Stimulated activated CD4-positive, alpha-beta T cell treated with anti-CD3 and anti-CD28 coated beads, Interleukin-4, amount 100 ng/mL, for 1 hour (primary cell): ENCODE measurements at regions not wholly inside any gene's neighbourhood (a gene's known extent, or its start where the extent isn't known, plus 50 kb on each side); places are given as distances from the start of the nearest gene placed in this dataset.

Source experiments
- DNase-seq: peaks from one replicate; pipeline ENCODE4 v3.0.0-alpha.2; 2020

DNA sequence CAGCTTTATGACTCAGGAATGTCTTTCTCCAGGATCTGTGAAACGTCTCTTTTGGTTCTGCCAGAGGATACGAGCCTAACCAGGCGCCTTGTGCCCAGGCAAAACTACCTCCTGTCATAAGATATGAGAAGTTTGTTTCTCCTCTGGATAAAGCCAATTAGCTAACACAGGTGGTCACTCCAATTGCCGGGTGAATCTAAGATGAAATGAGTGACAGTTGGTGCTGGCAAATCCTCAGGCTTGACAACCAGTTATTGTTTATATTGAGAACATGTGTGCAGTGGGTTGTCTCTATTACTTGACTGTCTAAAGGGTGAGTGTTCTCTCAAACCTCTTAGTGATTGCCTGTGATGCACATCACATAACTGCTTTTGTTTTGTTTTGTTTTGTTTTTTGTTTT lies 449.1 kb downstream of the XPNPEP1 start:
- DNase-seq = no peak

DNA sequence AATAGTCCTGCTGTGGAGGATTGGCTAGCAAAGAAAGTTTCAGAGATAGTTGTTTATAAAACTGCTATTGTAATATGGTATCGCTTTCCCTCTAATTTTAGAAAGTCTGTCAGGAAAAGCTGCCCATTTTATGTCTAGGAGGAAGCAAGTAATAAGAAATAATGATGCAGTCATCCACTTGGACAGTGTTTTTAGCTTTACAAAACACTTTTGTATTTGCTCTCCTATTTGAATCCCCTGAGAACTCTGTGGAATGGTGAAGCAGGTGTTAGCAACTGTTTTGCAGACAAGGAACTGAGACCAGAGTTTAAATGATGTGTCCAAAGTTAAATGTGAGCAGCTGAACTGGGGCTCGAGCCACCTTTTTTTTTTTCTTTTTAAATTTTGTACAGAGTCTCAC lies 455.8 kb downstream of the XPNPEP1 start:
- DNase-seq = no peak

DNA sequence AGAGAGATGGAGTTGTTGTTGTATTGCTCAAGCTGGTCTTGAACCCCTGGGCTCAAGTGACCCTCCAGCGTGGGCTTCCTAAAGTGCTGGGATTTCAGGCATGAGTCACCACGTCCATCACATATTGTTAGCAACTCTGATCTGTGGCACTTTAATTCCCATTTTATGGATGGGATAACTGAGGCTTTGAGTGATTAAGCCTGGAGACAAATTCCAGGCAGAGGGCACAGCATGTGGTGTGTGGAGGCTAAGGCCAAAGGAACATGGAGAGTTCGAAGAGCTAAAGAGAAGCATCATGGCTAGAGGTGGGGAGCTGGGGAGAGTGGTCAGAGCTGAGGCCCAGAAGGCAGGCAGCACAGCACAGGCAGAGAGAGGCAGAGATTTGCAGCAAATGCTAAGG lies 458.4 kb downstream of the XPNPEP1 start:
- DNase-seq = no peak

- DNase-seq = no peak
Observed at GRCh38 chr10:109457302-109457638, 466.0 kb downstream of the XPNPEP1 start.

DNA sequence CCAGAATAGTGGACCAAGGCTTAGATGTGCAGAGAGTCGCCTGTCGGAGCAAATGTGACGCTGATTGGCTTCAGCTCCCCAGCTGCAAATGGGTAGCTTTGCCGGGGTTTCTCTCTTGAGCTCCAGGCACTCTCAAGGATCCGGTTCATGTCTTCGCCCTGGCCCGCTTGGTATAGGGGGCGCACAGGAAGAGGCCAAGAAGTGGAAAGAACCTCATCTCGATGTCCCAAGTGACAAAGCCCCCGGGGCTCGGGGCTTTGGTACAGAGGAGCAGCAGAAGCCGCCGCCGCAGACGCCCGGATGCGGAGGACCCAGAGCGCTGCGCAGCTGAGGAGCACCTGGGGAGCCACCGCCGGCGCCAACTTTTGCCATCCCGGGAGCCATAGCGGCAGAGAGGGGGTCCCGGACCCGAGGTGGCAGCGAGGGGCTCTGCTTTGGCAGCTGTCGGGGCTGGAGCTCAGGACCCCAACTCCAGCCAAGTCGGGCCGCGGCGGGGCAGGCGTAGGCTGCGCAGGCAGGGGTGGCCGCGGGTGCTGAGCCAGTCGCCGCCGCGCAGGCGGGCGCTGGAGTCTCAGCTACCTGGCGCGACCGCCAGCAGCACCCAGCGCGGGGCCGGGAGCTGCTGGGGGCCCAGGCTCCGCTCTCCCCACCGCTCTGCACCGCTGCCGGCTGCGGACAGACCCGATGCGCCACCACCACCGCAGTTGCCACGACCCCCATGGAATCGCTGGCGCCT lies 466.6 kb downstream of the XPNPEP1 start:
- DNase-seq = no peak

DNA sequence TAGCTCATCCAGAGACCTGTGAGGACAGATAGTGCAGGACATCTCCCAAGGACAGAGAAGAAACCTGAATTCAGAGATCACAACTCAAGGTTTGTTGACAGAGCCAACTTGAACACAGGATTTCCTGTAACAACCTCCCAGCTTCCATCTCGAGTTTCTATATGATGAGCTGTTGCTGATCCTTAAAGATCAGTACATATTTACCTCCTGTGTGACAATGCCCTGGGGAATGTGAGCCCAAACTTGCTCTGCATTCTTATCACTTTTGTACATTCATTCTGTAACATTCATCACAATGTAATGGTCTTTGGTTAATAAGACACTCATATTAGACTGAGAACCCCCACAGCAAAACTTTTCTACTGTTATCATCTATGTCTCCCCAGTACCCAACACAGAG lies 468.6 kb downstream of the XPNPEP1 start:
- DNase-seq = no peak

DNA sequence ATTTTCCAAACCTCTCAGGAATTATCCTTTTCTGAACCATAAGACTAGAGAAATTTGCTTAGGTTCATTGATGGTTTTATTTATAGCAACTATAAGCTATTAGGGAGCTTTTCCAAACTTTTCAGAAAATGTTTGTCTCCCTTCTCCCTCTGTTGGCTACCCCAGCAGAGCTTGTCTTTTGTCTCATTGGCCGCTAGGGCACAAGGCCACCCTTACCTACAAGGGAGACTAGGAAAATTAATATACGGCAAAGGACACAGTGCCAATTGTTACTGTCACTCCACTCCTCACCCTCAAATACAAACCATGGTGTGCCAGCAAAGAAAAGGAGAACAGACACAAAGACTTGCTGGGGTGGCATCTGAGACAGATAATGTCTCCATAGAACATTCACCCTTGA lies 471.4 kb downstream of the XPNPEP1 start:
- no peak for DNase-seq

DNA sequence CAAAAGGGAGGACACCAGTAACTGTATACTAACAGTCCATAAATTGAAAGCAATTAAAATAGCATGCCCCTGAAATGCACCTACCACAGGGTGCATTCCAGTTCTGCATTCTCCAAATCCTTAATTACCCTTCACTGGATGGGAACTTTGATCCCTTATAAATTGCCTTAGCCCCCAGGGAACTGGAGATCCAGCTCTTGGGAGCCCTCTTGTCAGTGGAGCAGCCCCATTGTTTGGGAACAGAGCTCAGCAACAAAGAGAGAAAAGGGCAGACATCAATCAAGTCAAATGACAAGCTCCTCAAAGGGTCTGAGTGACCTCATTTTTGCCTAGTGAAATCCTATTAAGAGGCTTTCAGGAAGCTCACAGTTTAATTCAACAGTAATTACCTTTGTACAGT lies 472.6 kb downstream of the XPNPEP1 start:
- no peak for DNase-seq

DNA sequence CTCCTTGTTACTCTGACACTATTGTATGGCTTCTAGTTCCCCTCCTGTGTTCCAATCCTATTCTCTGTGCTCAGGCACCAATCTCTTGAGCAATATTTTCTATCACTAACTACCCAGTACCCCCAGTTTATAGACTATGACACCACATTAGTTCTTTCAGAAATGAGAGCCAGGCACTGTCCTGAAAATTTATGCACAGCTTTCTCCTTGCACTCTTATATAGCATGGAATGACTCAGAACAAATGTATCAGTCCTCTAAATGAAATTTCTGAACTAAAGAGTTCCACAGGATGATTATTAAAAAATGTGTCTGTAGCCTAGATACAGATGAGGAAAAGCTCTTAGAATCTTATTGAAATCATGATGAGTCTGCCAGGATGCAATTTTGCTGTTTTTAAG lies 489.9 kb downstream of the XPNPEP1 start:
- no peak for DNase-seq

DNA sequence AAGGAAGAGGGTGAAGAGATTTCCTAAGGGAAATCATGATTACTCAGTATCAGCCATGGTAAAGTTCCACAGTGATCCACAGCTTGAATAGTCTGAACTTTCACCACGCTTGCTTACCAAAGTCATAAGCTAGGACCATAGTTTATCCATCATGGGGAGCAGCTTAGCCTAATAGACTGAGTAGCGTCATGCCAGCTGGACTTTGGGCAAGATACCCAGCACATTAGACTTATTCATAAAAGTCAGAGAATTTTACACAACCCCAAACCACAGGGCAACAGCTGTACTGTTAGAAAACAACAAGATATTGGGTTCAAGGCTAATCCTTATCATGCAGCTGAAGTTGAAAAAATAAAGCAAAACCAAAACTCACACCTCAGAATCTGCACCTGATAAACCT lies 491.0 kb downstream of the XPNPEP1 start:
- no peak for DNase-seq

GRCh38 chr10:109430799-109431198 lies 492.5 kb downstream of the XPNPEP1 start:
- no peak for DNase-seq

DNA sequence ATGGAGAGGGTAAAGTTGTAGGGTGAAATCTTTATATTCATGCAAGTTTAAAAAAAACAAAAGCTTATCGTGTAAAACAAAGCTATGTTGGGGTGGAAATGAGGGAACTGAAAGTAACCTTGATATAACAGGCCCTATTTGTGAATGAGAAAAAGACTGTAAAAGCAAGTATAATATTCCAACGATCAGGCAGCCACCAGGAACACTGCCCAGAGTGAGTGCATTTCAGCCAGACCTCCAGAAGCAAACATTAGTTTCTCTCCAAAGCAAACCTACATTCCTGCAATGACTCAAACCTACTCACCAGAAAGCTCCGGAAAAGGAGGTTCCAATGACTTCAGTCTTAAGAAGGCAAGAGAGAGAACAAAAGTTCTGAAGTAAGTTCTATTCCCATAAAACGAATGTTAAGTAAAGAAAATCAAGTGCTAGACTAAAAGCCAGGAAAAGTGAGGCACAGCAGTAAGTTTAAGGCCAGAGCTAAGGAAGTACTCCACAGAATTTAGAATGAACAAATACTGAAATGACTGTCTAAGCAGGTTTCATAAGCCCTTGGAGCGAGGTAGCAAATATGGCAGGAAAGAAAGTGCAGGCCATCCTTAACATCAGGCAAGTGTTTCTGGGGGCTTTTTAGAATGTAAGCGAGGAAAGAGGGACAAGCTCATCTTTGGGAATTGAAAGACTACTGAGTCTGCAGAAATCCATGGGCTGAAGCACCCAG lies 493.1 kb downstream of the XPNPEP1 start:
- DNase-seq = no peak

GRCh38 chr10:109428775-109429491 lies 494.4 kb downstream of the XPNPEP1 start:
- DNase-seq = no peak

GRCh38 chr10:109427411-109427810 lies 495.9 kb downstream of the XPNPEP1 start:
- no peak for DNase-seq

GRCh38 chr10:109426987-109427386 lies 496.3 kb downstream of the XPNPEP1 start:
- no peak for DNase-seq

DNA sequence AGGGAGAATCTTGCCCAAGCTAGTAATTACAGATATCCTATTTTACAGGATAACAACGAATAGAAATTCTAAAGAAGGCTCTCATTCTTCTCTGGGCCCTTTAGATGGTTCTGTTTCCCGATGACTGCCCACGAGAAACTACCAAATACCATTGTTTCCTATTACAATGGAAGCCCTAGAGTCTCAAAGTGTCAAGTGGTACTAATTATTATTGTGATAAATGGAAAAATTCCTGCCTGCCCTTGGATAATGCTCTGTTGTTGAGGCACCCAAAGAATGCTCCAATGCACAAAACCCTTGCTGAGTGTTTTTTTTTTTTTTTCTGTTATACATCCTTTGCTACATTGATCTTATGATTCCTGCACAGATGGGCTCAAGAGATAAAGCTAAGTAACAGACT lies 504.5 kb downstream of the XPNPEP1 start:
- no peak for DNase-seq

DNA sequence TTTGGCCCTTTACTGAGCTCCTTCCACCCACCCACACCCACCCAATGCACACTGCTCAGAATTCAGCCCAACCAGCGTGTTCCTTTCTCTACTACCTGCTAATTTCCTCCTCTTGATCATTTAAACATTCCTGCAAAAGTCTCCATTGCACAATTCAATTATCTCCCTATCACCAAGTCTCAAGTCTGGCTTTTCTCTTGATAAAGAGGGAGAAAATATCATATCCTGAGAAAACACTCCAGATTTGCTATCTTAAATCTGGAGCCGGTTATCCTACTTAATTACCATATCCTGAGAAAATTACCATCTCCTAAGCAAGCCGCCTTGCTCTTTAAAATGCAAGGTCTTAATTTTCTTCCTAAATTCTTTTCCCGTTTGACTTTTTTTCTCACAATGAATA lies 505.5 kb downstream of the XPNPEP1 start:
- DNase-seq = no peak

- DNase-seq = no peak
Observed at GRCh38 chr10:109412353-109412752, 511.0 kb downstream of the XPNPEP1 start.

- DNase-seq = no peak
Observed at GRCh38 chr10:109411917-109412316, 511.4 kb downstream of the XPNPEP1 start.

DNA sequence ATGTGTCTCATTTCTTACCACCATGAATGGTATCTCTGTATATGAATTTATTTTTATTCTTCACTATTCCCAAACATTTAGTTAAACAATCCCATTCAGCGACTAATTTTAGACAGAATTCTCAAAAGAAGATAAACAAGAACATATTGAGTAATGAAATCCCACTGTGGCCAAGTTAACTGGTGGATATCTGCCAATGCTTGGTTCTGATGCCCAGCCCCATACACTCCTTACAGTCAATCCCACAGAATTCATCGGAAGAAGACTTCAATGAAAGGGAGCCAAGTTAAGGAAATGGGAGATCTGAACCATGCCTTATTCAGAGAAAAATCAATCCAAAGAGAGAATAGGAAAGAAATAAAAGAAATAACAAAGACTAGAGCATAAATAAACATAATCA lies 518.0 kb downstream of the XPNPEP1 start:
- DNase-seq = no peak

DNA sequence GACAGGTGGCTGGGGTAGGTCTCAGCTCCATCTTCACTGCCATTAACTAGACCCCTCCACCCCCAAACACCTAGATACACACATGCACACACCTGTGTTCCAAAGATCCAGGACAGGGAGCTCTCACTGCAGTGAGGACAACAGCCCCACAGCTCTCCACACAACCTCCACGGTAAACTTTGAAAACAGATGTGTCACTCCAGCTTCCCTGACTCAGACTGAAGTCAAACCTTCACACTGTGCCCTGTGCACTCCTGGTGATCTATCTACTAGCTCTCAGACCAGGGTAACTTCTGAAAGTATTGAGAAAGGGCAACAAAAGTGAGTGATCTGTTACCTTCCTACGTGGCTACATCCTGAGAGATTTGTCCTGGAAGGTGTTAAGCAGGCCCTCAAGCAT lies 519.8 kb downstream of the XPNPEP1 start:
- no peak for DNase-seq

DNA sequence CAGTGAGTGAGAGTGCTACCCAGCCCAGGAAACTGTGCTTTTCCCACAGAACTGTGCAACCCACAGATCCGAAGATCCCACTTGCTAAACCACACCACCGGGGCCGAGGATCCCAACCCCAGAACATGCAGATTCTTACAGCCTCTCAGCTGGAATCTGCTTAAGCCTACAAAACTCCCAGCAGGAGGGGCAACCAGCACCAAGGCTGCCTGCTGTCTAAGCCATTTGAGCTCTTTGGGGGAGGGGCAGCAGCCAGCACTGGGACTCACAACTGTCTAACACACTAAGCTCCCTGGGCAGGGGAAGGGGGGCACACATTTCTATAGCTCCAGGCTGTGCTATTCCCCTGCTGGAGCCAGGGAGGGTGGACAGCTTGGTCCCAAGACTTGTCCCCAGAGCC lies 529.9 kb downstream of the XPNPEP1 start:
- no peak for DNase-seq

- no peak for DNase-seq
Observed at GRCh38 chr10:109386921-109387320, 536.4 kb downstream of the XPNPEP1 start.

DNA sequence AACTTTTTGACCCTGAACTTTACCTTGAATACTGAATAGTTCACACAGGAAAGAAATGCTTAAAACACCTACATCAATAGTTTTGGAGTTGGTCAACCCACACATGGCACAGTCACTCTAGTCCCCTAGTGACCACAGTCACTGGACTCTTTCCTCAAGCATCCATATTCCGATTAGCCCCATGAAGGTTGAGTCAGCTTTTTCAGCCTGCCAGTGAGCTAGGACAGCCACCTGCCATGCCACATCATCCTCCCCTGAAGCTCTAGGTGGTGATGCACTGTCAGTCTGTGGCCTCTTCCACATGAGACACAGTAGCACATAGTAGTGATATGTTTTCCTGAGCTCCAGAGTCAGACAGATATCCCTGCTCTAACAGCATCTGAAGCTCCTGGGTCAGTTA lies 537.2 kb downstream of the XPNPEP1 start:
- DNase-seq = no peak
